ENCODE measurements at regions not wholly inside any gene's neighbourhood (a gene's known extent, or its start where the extent isn't known, plus 50 kb on each side); places are given as distances from the start of the nearest gene placed in this dataset.
A peak's percentile ranks its signal among the peaks of the same experiment; 100 is the strongest.

GRCh38 chr7:20929199-20929598, 142.5 kb upstream of the SP8 start:
- H3K4me1 ChIP-seq (ENCODE audit: control insufficient read depth, extremely low read depth, insufficient read depth, low read length), result no peaks in the 10 kb centered on the region
- no peak overlapping the region for H3K9ac ChIP-seq (replicated peaks; ENCODE audit: extremely low read depth, insufficient read depth, low read length)
- CTCF ChIA-PET, result no interaction called here
- no peaks in the 10 kb centered on the region for H3K27me3 ChIP-seq (ENCODE audit: control insufficient read depth in 2 of 2, insufficient read depth in 2 of 2, low read length in 2 of 2)
- TF ChIP-seq GATA2 (IDR thresholded peaks at IDR 0.05; ENCODE audit: insufficient read depth, insufficient read length, low read depth, low read length), result no peak
- no peak for TF ChIP-seq POLR2AphosphoS5 (IDR thresholded peaks at IDR 0.05; ENCODE audit: insufficient read depth, low read depth, low read length)
- no peak for TF ChIP-seq FOS (IDR thresholded peaks at IDR 0.05; ENCODE audit: borderline replicate concordance, insufficient read depth, low read length)
- no peak for TF ChIP-seq MYC (IDR thresholded peaks at IDR 0.05; ENCODE audit: low read depth, low read length)
- TF ChIP-seq, protein P1, sequence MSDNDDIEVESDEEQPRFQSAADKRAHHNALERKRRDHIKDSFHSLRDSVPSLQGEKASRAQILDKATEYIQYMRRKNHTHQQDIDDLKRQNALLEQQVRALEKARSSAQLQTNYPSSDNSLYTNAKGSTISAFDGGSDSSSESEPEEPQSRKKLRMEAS (IDR thresholded peaks at IDR 0.05; ENCODE audit: insufficient read depth, insufficient read length), result no peak
- TF ChIP-seq POLR2A (IDR thresholded peaks at IDR 0.05; ENCODE audit: low read depth, low read length), result no peak
- no peak for TF ChIP-seq CTCF (IDR thresholded peaks at IDR 0.05; ENCODE audit: extremely low read depth in 1 of 2, insufficient read depth in 1 of 2, low read depth in 1 of 2, low read length in 2 of 2)
- TF ChIP-seq JUN (IDR thresholded peaks at IDR 0.05; ENCODE audit: borderline replicate concordance, insufficient read depth, insufficient read length, low read depth), result no peak
- TF ChIP-seq EZH2 (IDR thresholded peaks at IDR 0.05; ENCODE audit: borderline replicate concordance, low read depth, low read length, severe bottlenecking), result no peak
- no peaks in the 10 kb centered on the region for H3K9me1 ChIP-seq (replicated peaks; ENCODE audit: control insufficient read depth, extremely low read depth, insufficient read depth, low read length)
- no TSS peak for BruUV-seq (replicated peaks)
- no peak overlapping the region for H3K4me2 ChIP-seq (ENCODE audit: insufficient read depth, low read length)
- POLR2A ChIA-PET, result no interaction called here
- no peak for FAIRE-seq
- no peak overlapping the region for H3K4me3 ChIP-seq (replicated peaks in 1 of 3; ENCODE audit: insufficient read depth in 1 of 3, low read depth in 1 of 3, low read length in 3 of 3)
- intact Hi-C loops (cut with micrococcal nuclease) (no loop called here), dilution Hi-C loops (cut with MboI; ENCODE audit: extremely low pct_ligation_motif_present, low sequenced_read_pairs) (no loop called here)
- DNase-seq (ENCODE audit: low read depth, low spot score), result peak; percentile 14
- H2AFZ ChIP-seq (ENCODE audit: low read depth, low read length), result no peak overlapping the region
- no peak overlapping the region for H3K27ac ChIP-seq (ENCODE audit: insufficient read depth, low read depth, low read length)
- H3K79me2 ChIP-seq (ENCODE audit: control insufficient read depth, insufficient read depth, low read length), result no peaks in the 10 kb centered on the region
- no peaks in the 10 kb centered on the region for H3K36me3 ChIP-seq (ENCODE audit: control insufficient read depth in 2 of 2, extremely low read depth in 1 of 2, insufficient read depth in 2 of 2, low read length in 2 of 2)
- no peaks in the 10 kb centered on the region for H3K9me3 ChIP-seq (replicated peaks; ENCODE audit: control insufficient read depth, insufficient read depth, low read length)
- no peaks in the 10 kb centered on the region for H4K20me1 ChIP-seq (replicated peaks; ENCODE audit: control insufficient read depth, extremely low read depth, insufficient read depth, low read length)

All from endothelial cell of umbilical vein (primary cell).